Activated CD8-positive, alpha-beta memory T cell treated with anti-CD3 and anti-CD28 coated beads, Interleukin-2, amount 50 U/mL, for 48 hours (primary cell): ENCODE measurements at regions not wholly inside any gene's neighbourhood (a gene's known extent, or its start where the extent isn't known, plus 50 kb on each side); places are given as distances from the start of the nearest gene placed in this dataset.

Source experiments
- DNase-seq: peaks from one replicate; pipeline ENCODE4 v3.0.0-alpha.2; 2020

GRCh38 chr1:38375035-38375434, 328.4 kb upstream of the POU3F1 start:
- DNase-seq, result no peak

DNA sequence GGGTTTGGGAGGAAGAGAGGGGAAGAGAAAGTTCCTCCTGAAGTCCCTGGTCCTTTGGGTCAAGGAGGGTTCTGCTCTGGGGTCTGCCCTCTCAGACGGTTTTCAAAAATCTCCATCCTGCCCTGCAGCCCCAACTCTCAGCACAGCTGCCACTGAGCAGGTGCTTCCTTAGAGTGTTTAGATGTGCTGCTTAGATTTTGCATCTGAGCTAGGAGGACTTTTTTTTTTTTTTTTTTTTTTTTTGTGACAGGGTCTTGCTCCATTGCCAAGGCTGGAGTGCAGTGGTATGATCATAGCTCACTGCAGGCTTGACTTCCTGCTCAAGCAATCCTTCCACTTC, 324.9 kb upstream of the POU3F1 start:
- no peak for DNase-seq

GRCh38 chr1:38370716-38371504, 324.3 kb upstream of the POU3F1 start:
- DNase-seq, result no peak

DNA sequence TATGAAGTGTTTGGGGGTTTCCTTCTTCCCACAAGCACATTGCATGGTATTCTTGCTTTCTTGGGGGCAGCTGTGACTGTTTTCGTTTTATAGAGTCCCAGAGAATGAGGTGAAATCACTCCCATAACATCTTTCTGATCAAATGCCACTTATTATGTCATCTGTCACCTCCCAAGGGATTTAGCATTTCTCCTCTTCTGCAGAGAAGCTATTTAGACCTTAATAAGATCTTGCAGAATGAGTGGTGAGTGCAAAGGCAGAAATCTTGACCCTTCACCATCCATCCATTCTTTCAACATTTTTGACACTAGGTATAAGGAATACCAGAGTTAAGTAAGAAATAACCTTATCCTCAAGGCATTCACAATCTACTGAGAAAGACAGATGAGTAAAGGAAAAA, 318.6 kb upstream of the POU3F1 start:
- no peak for DNase-seq

GRCh38 chr1:38361566-38361965, 315.0 kb upstream of the POU3F1 start:
- DNase-seq, result no peak

GRCh38 chr1:38360807-38361206, 314.2 kb upstream of the POU3F1 start:
- no peak for DNase-seq

- DNase-seq, result no peak
Measured at GRCh38 chr1:38353956-38354355, 307.4 kb upstream of the POU3F1 start.

DNA sequence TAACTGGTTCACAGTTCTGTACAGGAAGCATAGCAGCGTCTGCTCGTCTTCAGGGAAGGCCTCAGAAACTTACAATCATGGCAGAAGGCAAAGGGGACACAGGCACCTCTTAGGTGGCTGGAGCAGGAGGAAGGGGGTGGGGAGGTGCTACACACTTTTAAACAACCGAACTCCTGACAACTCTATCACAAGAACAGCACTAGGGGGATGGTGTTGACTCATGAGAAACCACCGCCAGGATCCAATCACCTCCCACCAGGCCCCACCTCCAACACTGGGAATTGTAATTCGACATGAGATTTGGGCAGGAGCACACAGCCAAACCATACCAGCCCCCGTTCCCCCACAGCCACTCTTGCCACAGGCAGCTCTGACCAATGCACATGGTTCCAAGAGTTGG, 306.3 kb upstream of the POU3F1 start:
- no peak for DNase-seq

- no peak for DNase-seq
Measured at GRCh38 chr1:38347446-38348175, 301.0 kb upstream of the POU3F1 start.

GRCh38 chr1:38344716-38345115, 298.1 kb upstream of the POU3F1 start:
- DNase-seq, result no peak

DNA sequence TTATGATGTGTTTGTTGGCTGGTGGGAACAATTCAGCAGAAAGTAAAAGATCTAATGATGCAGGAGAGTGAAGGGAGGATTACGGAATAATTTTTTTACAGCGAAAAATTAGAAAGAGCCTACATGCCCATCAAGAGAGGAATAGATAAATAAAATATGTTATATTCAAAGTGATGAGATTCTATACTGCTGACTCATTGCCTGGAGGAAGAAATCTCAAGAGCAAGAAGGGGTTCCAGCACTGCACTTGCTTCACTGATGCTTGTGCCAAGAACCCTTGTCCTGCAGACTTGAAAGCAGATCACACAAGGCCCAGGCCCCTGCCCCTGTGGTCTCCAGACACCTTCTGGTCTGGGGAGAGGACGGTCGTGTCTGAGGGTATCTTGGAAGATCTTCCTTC, 295.1 kb upstream of the POU3F1 start:
- no peak for DNase-seq

- no peak for DNase-seq
Measured at GRCh38 chr1:38340409-38340808, 293.8 kb upstream of the POU3F1 start.

DNA sequence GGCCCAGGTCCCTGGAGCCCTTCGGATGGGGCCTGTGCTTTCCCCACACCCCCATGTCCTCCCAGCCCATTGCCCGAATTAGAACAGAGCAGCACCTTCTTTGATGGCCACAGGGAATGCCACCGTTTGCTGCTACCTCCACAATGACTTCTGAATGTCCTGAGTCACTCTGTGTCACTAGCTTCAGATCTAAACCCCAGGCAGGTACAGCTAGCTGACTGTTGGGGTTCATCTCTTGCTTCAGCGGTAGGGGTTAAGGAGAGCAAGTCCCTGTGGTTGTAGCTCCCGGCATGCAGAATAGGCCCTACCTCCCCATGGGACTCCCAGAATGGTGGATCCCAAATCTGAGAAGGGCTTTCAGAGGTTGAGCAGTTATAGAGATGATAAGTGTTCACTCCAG, 291.1 kb upstream of the POU3F1 start:
- DNase-seq, result no peak

GRCh38 chr1:38336961-38337360, 290.4 kb upstream of the POU3F1 start:
- DNase-seq, result no peak

DNA sequence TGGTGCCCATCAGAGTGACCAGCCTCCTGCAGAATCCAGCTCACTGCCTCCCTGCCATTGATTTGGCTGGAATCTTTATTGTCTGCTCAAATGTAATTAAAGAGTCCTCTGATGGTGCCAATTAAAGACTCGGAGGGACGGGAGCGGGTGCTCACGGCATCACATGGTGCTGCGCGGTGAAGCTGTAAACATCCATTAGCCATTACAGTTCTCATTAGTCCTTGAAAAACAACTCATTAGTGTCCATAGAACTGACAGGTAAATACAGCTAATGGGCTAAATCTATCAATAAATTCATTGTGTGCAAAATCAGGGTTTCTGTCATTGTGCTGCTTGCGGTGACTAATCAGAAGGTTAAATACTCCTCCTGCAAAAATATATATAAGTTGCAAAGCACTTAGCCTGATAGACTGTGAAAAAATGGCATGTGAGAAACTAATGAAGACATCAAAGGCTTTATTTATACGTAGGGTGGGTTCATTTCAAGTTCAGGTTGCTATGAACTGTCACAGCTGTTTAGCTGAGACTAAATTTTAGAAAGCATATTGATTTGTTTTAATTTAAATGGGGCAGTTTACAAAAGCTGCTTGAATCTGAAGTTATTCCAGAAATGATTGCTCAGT, 289.8 kb upstream of the POU3F1 start:
- DNase-seq, result no peak

- DNase-seq, result no peak
Measured at GRCh38 chr1:38334930-38335592, 288.5 kb upstream of the POU3F1 start.

GRCh38 chr1:38332649-38333310, 286.2 kb upstream of the POU3F1 start:
- no peak for DNase-seq

- DNase-seq, result no peak
Measured at GRCh38 chr1:38331496-38332210, 285.1 kb upstream of the POU3F1 start.

DNA sequence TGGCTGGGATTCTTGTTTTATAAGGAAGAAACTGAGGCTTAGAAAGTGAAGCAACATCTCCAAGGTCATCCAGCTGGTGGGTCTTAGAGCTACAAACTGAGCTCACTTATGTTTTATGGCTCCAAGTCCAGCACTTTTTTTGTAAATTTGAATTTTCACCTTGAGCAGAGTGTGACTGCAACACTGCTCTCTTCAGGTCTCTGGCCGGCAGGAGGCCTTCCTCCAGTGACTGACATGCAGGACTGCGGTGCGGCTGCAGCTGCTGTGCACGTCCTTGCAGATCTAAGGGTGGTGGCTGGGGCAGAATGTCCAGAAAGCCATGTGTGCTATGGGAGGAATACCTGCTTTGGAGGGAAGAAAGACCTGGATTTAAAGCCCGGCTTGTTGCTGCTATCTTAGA, 284.2 kb upstream of the POU3F1 start:
- no peak for DNase-seq

DNA sequence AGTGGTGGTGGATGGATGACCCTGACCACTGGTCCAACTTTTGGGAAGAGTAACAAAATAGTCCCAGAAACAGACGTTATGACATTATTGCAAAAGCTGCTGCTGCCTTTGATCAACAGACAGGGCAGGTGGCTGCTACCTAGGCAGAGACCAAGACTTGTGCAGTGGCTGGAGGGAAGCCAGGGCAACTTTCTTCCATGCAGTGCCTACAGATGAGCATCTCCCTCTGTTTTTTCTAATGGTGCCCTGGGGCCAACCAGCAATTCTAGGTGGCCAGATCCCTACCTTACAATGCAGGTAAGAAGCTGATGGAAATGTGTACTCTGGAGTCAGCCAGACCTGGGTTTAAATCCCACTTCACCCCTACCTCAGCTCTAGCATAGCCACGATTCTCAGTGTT, 283.1 kb upstream of the POU3F1 start:
- no peak for DNase-seq

DNA sequence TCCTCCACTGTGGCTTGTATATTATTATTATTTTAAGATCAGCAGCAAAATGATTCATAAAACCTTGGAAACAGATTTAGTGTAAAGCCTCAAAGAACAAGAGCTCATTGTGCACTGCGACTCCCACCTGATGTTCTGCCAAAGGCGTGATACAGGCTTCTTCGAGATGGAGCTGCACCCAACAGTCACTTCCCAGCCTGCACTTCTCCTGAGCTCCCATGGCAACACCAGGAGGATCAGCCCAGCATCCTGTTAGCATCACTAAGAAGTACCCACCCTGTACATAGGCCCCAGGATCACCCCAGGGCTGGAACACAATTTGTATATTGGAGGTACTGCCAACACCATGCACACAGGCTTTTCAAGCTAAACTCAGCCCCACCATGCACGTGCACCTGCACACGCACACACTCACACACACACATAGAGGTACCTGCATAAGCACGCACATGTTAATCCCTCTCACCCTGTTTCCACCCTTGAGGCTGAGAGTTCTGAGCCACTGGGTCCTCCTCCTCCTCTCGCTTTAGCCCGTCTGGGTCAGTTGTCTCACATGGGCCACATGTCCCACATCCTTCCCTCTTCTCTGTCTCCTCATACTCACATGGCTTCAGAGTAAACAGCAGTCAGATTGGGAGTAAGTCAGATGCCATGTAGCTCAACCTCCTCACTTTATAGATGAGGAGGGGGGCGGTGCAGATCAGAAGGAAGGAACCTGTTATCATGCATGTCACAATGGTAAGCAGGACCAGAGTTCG, 281.9 kb upstream of the POU3F1 start:
- no peak for DNase-seq

DNA sequence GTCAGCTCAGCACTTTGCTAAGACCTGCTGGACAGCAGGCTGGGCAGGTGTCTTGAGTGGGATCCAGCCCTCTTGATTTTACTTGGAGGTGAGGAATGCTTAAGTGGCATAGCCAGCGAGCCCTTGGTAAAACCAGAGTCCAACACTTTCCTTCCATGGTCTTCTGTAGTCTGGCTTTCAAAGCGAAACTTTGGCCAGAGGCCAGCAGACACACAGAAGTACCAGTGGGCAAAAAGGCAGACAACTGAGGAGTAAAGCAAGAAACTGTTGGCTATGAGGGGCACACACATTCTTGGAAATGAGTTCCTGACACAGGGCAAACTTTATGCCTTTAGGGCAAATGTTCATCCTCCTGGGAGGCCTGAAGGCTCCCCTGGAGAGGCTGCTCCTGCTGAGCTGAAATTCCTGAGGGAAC, 281.0 kb upstream of the POU3F1 start:
- DNase-seq, result no peak
